RKO (cell line): ENCODE measurements at regions not wholly inside any gene's neighbourhood (a gene's known extent, or its start where the extent isn't known, plus 50 kb on each side); places are given as distances from the start of the nearest gene placed in this dataset.
A peak's percentile ranks its signal among the peaks of the same experiment; 100 is the strongest.
"Not testable (repeated sequence)": the region's sequence is repeated elsewhere in the genome, so short reads cannot be mapped to it uniquely, and the experiment has no call there.

Source experiments
- DNase-seq: peaks from one replicate; pipeline ENCODE4 v3.0.0-alpha.2; 2016; ENCODE audit warnings: low spot score

- no peak for DNase-seq
These were observed 65.6 kb downstream of the IFI44 start for GRCh38 chr1:78715181-78715661.

- DNase-seq = no peak
These were observed 66.6 kb downstream of the IFI44 start for GRCh38 chr1:78716186-78716585.

GRCh38 chr1:78718566-78718965 is 68.9 kb downstream of the IFI44 start:
- no peak for DNase-seq

- DNase-seq = no peak
These were observed 71.5 kb downstream of the IFI44 start for GRCh38 chr1:78721136-78721535.

- no peak for DNase-seq
These were observed 72.5 kb downstream of the IFI44 start for GRCh38 chr1:78722105-78722504.

- no peak for DNase-seq
These were observed 72.9 kb downstream of the IFI44 start for GRCh38 chr1:78722521-78722920.

GRCh38 chr1:78722947-78723346 is 73.3 kb downstream of the IFI44 start:
- DNase-seq = no peak

- DNase-seq = no peak
These were observed 77.1 kb downstream of the IFI44 start for GRCh38 chr1:78726686-78727085.

GRCh38 chr1:78728359-78728758 is 78.7 kb downstream of the IFI44 start:
- DNase-seq = no peak

- no peak for DNase-seq
These were observed 80.4 kb downstream of the IFI44 start for GRCh38 chr1:78730054-78730453.

GRCh38 chr1:78731674-78732073 is 82.0 kb downstream of the IFI44 start:
- no peak for DNase-seq

GRCh38 chr1:78737241-78737640 is 87.6 kb downstream of the IFI44 start:
- DNase-seq = no peak

GRCh38 chr1:78743626-78744025 is 94.0 kb downstream of the IFI44 start:
- DNase-seq = peak; percentile 8

GRCh38 chr1:78745111-78745510 is 95.5 kb downstream of the IFI44 start:
- DNase-seq = no peak

GRCh38 chr1:78753679-78754078 is 104.0 kb downstream of the IFI44 start:
- not testable (repeated sequence) for DNase-seq

GRCh38 chr1:78755986-78756385 is 106.4 kb downstream of the IFI44 start:
- DNase-seq = no peak

- no peak for DNase-seq
These were observed 108.9 kb downstream of the IFI44 start for GRCh38 chr1:78758506-78758905.

- DNase-seq = no peak
These were observed 110.2 kb downstream of the IFI44 start for GRCh38 chr1:78759881-78760280.

GRCh38 chr1:78760858-78761257 is 111.2 kb downstream of the IFI44 start:
- DNase-seq = no peak

GRCh38 chr1:78762113-78762512 is 112.5 kb downstream of the IFI44 start:
- no peak for DNase-seq

GRCh38 chr1:78765489-78765888 is 115.9 kb downstream of the IFI44 start:
- no peak for DNase-seq

GRCh38 chr1:78779831-78780230 is 130.2 kb downstream of the IFI44 start:
- no peak for DNase-seq

- no peak for DNase-seq
These were observed 137.9 kb downstream of the IFI44 start for GRCh38 chr1:78787544-78787943.

- no peak for DNase-seq
These were observed 140.5 kb downstream of the IFI44 start for GRCh38 chr1:78790174-78790573.

- no peak for DNase-seq
These were observed 143.1 kb downstream of the IFI44 start for GRCh38 chr1:78792756-78793155.
